Activated CD4-positive, alpha-beta T cell treated with anti-CD3 and anti-CD28 coated beads, Interleukin-2, amount 10 ng/mL, durations not matched to agents 24 days and 14 days (primary cell): ENCODE measurements at regions not wholly inside any gene's neighbourhood (a gene's known extent, or its start where the extent isn't known, plus 50 kb on each side); places are given as distances from the start of the nearest gene placed in this dataset.

Source experiments
- DNase-seq: peaks from one replicate; pipeline ENCODE4 v3.0.0; 2022
- H3K27ac Mint-ChIP-seq: one replicate; pipeline ENCODE4 v1.8.0; 2022; ENCODE audit warnings: mild to moderate bottlenecking, mixed read lengths
- H3K27me3 Mint-ChIP-seq: one replicate; pipeline ENCODE4 v1.8.0; 2022; ENCODE audit warnings: mixed read lengths
- H3K36me3 Mint-ChIP-seq: one replicate; pipeline ENCODE4 v1.8.0; 2022; ENCODE audit warnings: low read depth, mild to moderate bottlenecking, mixed read lengths
- H3K4me1 Mint-ChIP-seq: one replicate; pipeline ENCODE4 v1.8.0; 2021; ENCODE audit warnings: mixed read lengths
- H3K4me3 Mint-ChIP-seq: one replicate; pipeline ENCODE4 v1.8.0; 2022; ENCODE audit warnings: mild to moderate bottlenecking, moderate library complexity, mixed read lengths
- H3K9me3 Mint-ChIP-seq: one replicate; pipeline ENCODE4 v1.8.0; 2021; ENCODE audit warnings: mixed read lengths
- intact Hi-C: fragments of 100-400 bp; cut with micrococcal nuclease; formaldehyde crosslinking; loops from one replicate; pipeline ENCODE4 v1.15.1; 2023

GRCh38 chr5:54719384-54720283 lies 202.1 kb downstream of the SNX18 start:
- Mint-ChIP-seq H3K4me1 (peaks cover 25% of the 10 kb centered on the region), H3K36me3 (peaks cover 13% of the 10 kb centered on the region), H3K27me3 (peaks cover 2% of the 10 kb centered on the region), H3K9me3 (peaks cover 20% of the 10 kb centered on the region), H3K4me3 (no peak overlapping the region), H3K27ac (peak overlapping the region; percentile 54)
- no peak for DNase-seq
- intact Hi-C loops = loop anchor here (2.0 to 5.0 kb wide), 3 partner anchors 38 to 203 kb away; partner anchors contain the start of gene SNX18

- Mint-ChIP-seq H3K9me3 (peaks cover 28% of the 10 kb centered on the region), H3K4me3 (peak overlapping the region; percentile 65), H3K4me1 (peaks cover 25% of the 10 kb centered on the region), H3K27ac (peak overlapping the region; percentile 80), H3K27me3 (peaks cover 2% of the 10 kb centered on the region), H3K36me3 (peaks cover 15% of the 10 kb centered on the region)
- intact Hi-C loops = loop anchor here (1.0 to 5.0 kb wide), 4 partner anchors 39 to 202 kb away; partner anchors contain the start of gene SNX18
- no peak for DNase-seq
These were observed 201.1 kb downstream of the SNX18 start for GRCh38 chr5:54718656-54719055.

GRCh38 chr5:54717870-54718269 lies 200.3 kb downstream of the SNX18 start:
- Mint-ChIP-seq H3K27me3 (peaks cover 2% of the 10 kb centered on the region), H3K27ac (peak overlapping the region; percentile 80), H3K9me3 (peaks cover 36% of the 10 kb centered on the region), H3K36me3 (peaks cover 15% of the 10 kb centered on the region), H3K4me1 (peaks cover 25% of the 10 kb centered on the region), H3K4me3 (peak overlapping the region; percentile 65)
- intact Hi-C loops = loop anchor here (1.0 to 5.0 kb wide), 6 partner anchors 26 to 201 kb away; partner anchors contain the start of gene SNX18
- DNase-seq = peak; percentile 74

GRCh38 chr5:54717459-54717858 lies 199.9 kb downstream of the SNX18 start:
- Mint-ChIP-seq H3K9me3 (peaks cover 36% of the 10 kb centered on the region), H3K4me3 (peak overlapping the region; percentile 65), H3K36me3 (peaks cover 15% of the 10 kb centered on the region), H3K4me1 (peaks cover 25% of the 10 kb centered on the region), H3K27me3 (peaks cover 2% of the 10 kb centered on the region), H3K27ac (peak overlapping the region; percentile 80)
- DNase-seq = no peak
- intact Hi-C loops = loop anchor here (1.0 to 5.0 kb wide), 4 partner anchors 27 to 150 kb away; no protein-coding TSS in a partner anchor

GRCh38 chr5:54713923-54714581 lies 196.5 kb downstream of the SNX18 start:
- Mint-ChIP-seq H3K27ac (no peak overlapping the region), H3K27me3 (peaks cover 2% of the 10 kb centered on the region), H3K36me3 (peaks cover 15% of the 10 kb centered on the region), H3K4me3 (no peak overlapping the region), H3K4me1 (peaks cover 14% of the 10 kb centered on the region), H3K9me3 (peaks cover 48% of the 10 kb centered on the region)
- intact Hi-C loops = no loop called here
- no peak for DNase-seq

GRCh38 chr5:54709096-54709495 lies 191.5 kb downstream of the SNX18 start:
- peaks cover 6% of the 10 kb centered on the region for H3K27me3 Mint-ChIP-seq
- no peak overlapping the region for H3K4me3 Mint-ChIP-seq
- H3K9me3 Mint-ChIP-seq = peaks cover 26% of the 10 kb centered on the region
- DNase-seq = no peak
- no peak overlapping the region for H3K27ac Mint-ChIP-seq
- H3K36me3 Mint-ChIP-seq = no peaks in the 10 kb centered on the region
- intact Hi-C loops = no loop called here
- H3K4me1 Mint-ChIP-seq = peaks cover 6% of the 10 kb centered on the region

- Mint-ChIP-seq H3K4me1 (peaks cover 10% of the 10 kb centered on the region), H3K36me3 (no peaks in the 10 kb centered on the region), H3K9me3 (peaks cover 16% of the 10 kb centered on the region), H3K27me3 (peaks cover 8% of the 10 kb centered on the region), H3K4me3 (no peak overlapping the region), H3K27ac (no peak overlapping the region)
- peak; percentile 37 for DNase-seq
- intact Hi-C loops = no loop called here
These were observed 190.3 kb downstream of the SNX18 start for GRCh38 chr5:54707841-54708240.

- H3K27ac Mint-ChIP-seq = no peak overlapping the region
These were observed 188.6 kb downstream of the SNX18 start for GRCh38 chr5:54705994-54706653.

GRCh38 chr5:54704825-54705224 lies 187.3 kb downstream of the SNX18 start:
- H3K4me3 Mint-ChIP-seq = no peak overlapping the region
- intact Hi-C loops = no loop called here

More at GRCh38 chr5:54705994-54706653, 188.6 kb downstream of the SNX18 start:
- peaks cover 3% of the 10 kb centered on the region for H3K9me3 Mint-ChIP-seq
- no peak for DNase-seq
- peaks cover 14% of the 10 kb centered on the region for H3K27me3 Mint-ChIP-seq
- no peaks in the 10 kb centered on the region for H3K36me3 Mint-ChIP-seq
- intact Hi-C loops = no loop called here
- peaks cover 13% of the 10 kb centered on the region for H3K4me1 Mint-ChIP-seq
- H3K4me3 Mint-ChIP-seq = no peak overlapping the region

GRCh38 chr5:54704333-54704732 lies 186.8 kb downstream of the SNX18 start:
- Mint-ChIP-seq H3K27me3 (peaks cover 14% of the 10 kb centered on the region), H3K36me3 (no peaks in the 10 kb centered on the region), H3K4me3 (no peak overlapping the region), H3K27ac (no peak overlapping the region), H3K4me1 (peaks cover 13% of the 10 kb centered on the region), H3K9me3 (peaks cover 3% of the 10 kb centered on the region)
- intact Hi-C loops = no loop called here
- DNase-seq = no peak

More at GRCh38 chr5:54704825-54705224, 187.3 kb downstream of the SNX18 start:
- Mint-ChIP-seq H3K9me3 (peaks cover 3% of the 10 kb centered on the region), H3K4me1 (peaks cover 13% of the 10 kb centered on the region), H3K36me3 (no peaks in the 10 kb centered on the region), H3K27ac (no peak overlapping the region), H3K27me3 (peaks cover 14% of the 10 kb centered on the region)
- no peak for DNase-seq

- intact Hi-C loops = no loop called here
These were observed 186.2 kb downstream of the SNX18 start for GRCh38 chr5:54703565-54704255.

GRCh38 chr5:54703133-54703532 lies 185.6 kb downstream of the SNX18 start:
- DNase-seq = no peak
- Mint-ChIP-seq H3K9me3 (peaks cover 3% of the 10 kb centered on the region), H3K4me1 (peaks cover 13% of the 10 kb centered on the region), H3K27ac (no peak overlapping the region), H3K36me3 (no peaks in the 10 kb centered on the region), H3K4me3 (no peak overlapping the region), H3K27me3 (peaks cover 14% of the 10 kb centered on the region)
- intact Hi-C loops = no loop called here

More at GRCh38 chr5:54703565-54704255, 186.2 kb downstream of the SNX18 start:
- Mint-ChIP-seq H3K36me3 (no peaks in the 10 kb centered on the region), H3K4me1 (peaks cover 13% of the 10 kb centered on the region), H3K27ac (no peak overlapping the region), H3K4me3 (no peak overlapping the region), H3K27me3 (peaks cover 14% of the 10 kb centered on the region), H3K9me3 (peaks cover 3% of the 10 kb centered on the region)
- DNase-seq = no peak

- Mint-ChIP-seq H3K9me3 (peaks cover 3% of the 10 kb centered on the region), H3K4me3 (no peak overlapping the region), H3K27ac (no peak overlapping the region), H3K36me3 (no peaks in the 10 kb centered on the region), H3K27me3 (peaks cover 14% of the 10 kb centered on the region), H3K4me1 (peaks cover 13% of the 10 kb centered on the region)
- DNase-seq = no peak
- intact Hi-C loops = no loop called here
These were observed 184.9 kb downstream of the SNX18 start for GRCh38 chr5:54702470-54702869.
